Liver (tissue), 3 donors: ENCODE measurements at regions not wholly inside any gene's neighbourhood (a gene's known extent, or its start where the extent isn't known, plus 50 kb on each side); places are given as distances from the start of the nearest gene placed in this dataset.

Experiments used
- CTCF ChIP-seq: fragments of 150-350 bp; IDR thresholded peaks from 2 replicates; pipeline ENCODE4 v1.5.1; 2017; ENCODE audit warnings: improper control_type of control experiment, low read depth, low read length; ENCODE audit not compliant: missing input control
- FOXA1 ChIP-seq: IDR thresholded peaks from 2 replicates; pipeline ENCODE4 v1.6.1; 2016; ENCODE audit warnings: antibody characterized with exemption
- GABPA ChIP-seq, 2 donors: IDR thresholded peaks in 1 of 2; conservative IDR thresholded peaks in 1 of 2; 2 replicates each; pipeline ENCODE4 v1.6.1; 2016; ENCODE audit warnings: antibody characterized with exemption in 2 of 2, mild to moderate bottlenecking in 1 of 2, moderate library complexity in 1 of 2
- JUND ChIP-seq, 2 donors: IDR thresholded peaks; 2 replicates each; pipeline ENCODE4 v1.6.1; 2016; ENCODE audit warnings: antibody characterized with exemption in 2 of 2
- MAX ChIP-seq: IDR thresholded peaks from 2 replicates; pipeline ENCODE4 v1.6.1; 2016; ENCODE audit warnings: antibody characterized with exemption
- REST ChIP-seq: IDR thresholded peaks from 2 replicates; pipeline ENCODE4 v1.6.1; 2016; ENCODE audit warnings: antibody characterized with exemption, mild to moderate bottlenecking
- YY1 ChIP-seq: IDR thresholded peaks from 2 replicates; pipeline ENCODE4 v1.6.1; 2016; ENCODE audit warnings: antibody characterized with exemption, mild to moderate bottlenecking
- donor health status: healthy.
- donor health status: healthy.

GRCh38 chr1:78274814-78275213, 216.0 kb upstream of the PTGFR start:
- TF ChIP-seq CTCF: no peak
- TF ChIP-seq REST: no peak
- no peak for TF ChIP-seq YY1
- no peak for TF ChIP-seq JUND (IDR thresholded peaks at IDR 0.05)
- TF ChIP-seq MAX: no peak
- TF ChIP-seq FOXA1: no peak
- TF ChIP-seq GABPA (IDR thresholded peaks at IDR 0.05 in 1 of 2, conservative IDR thresholded peaks at IDR 0.05 in 1 of 2): no peak
